SU-DHL-6 (cell line): ENCODE measurements at regions not wholly inside any gene's neighbourhood (a gene's known extent, or its start where the extent isn't known, plus 50 kb on each side); places are given as distances from the start of the nearest gene placed in this dataset.

Source experiments
- H2AFZ ChIP-seq: fragments of 200-600 bp; sonication (generic); 2 replicates; pipeline ENCODE4 v1.6.1; 2014; ENCODE audit warnings: low read depth, mild to moderate bottlenecking, moderate library complexity, mixed read lengths, antibody characterized with exemption, low read length; ENCODE audit not compliant: severe bottlenecking
- H3F3A ChIP-seq: fragments of 200-600 bp; shearing (Covaris generic); 2 replicates; pipeline ENCODE4 v1.6.0; 2016; ENCODE audit warnings: antibody characterized with exemption, mild to moderate bottlenecking; ENCODE audit not compliant: insufficient read depth
- H3K27ac ChIP-seq: fragments of 200-600 bp; sonication (generic); 2 replicates; pipeline ENCODE4 v1.5.1; 2016; ENCODE audit warnings: low read depth, mild to moderate bottlenecking, low read length, moderate library complexity, mixed read lengths
- H3K27me3 ChIP-seq: fragments of 200-600 bp; sonication (generic), shearing (Covaris generic); 2 replicates; pipeline ENCODE4 v1.6.0; 2014; ENCODE audit warnings: mild to moderate bottlenecking, low read length
- H3K36me3 ChIP-seq: fragments of 200-600 bp; sonication (generic); 2 replicates; pipeline ENCODE4 v1.6.1; 2014; ENCODE audit warnings: mild to moderate bottlenecking, low read length, mixed read lengths
- H3K4me2 ChIP-seq: fragments of 300-600, 200-600 bp; shearing (Covaris generic), sonication (generic); 2 replicates; pipeline ENCODE4 v1.6.0; 2014; ENCODE audit warnings: low read length, low read depth, mild to moderate bottlenecking; ENCODE audit not compliant: poor library complexity, severe bottlenecking
- H3K4me3 ChIP-seq: fragments of 200-600 bp; sonication (generic); 2 replicates; pipeline ENCODE4 v1.5.1; 2014; ENCODE audit warnings: antibody characterized with exemption, low read length, mild to moderate bottlenecking, mixed read lengths; ENCODE audit not compliant: insufficient read depth, poor library complexity, severe bottlenecking
- H3K79me2 ChIP-seq: fragments of 200-600 bp; sonication (generic); 2 replicates; pipeline ENCODE4 v1.6.1; 2014; ENCODE audit warnings: mild to moderate bottlenecking, low read length, moderate library complexity; ENCODE audit not compliant: insufficient read depth
- H3K9ac ChIP-seq: fragments of 200-600 bp; sonication (generic); 2 replicates; pipeline ENCODE4 v1.7.0; 2014; ENCODE audit warnings: mild to moderate bottlenecking, low read length
- H3K9me2 ChIP-seq: fragments of 200-600 bp; sonication (generic); replicated peaks from 2 replicates; pipeline ENCODE4 v1.6.1; 2014; ENCODE audit warnings: low read length; ENCODE audit not compliant: insufficient read depth
- H3K9me3 ChIP-seq: fragments of 200-600 bp; sonication (generic); 2 replicates; pipeline ENCODE4 v1.6.1; 2014; ENCODE audit warnings: low read length, mixed read lengths; ENCODE audit not compliant: insufficient read depth
- H4K20me1 ChIP-seq: fragments of 200-600 bp; sonication (generic); 2 replicates; pipeline ENCODE4 v1.6.1; 2014; ENCODE audit warnings: low read depth, mild to moderate bottlenecking, antibody characterized with exemption, low read length, moderate library complexity, mixed read lengths
- EZH2phosphoT487 ChIP-seq: fragments of 200-600 bp; sonication (generic), shearing (Covaris generic); conservative IDR thresholded peaks from 2 replicates; pipeline ENCODE4 v1.6.1; 2018; ENCODE audit warnings: mild to moderate bottlenecking, antibody characterized with exemption, low read length, moderate library complexity, mixed read lengths
- TF ChIP-seq, protein P1 (sequence below): fragments of 200-600 bp; sonication (generic); IDR thresholded peaks from one replicate; pipeline ENCODE4 v1.5.1; 2017; ENCODE audit warnings: antibody characterized with exemption, mild to moderate bottlenecking, low read length, moderate library complexity; ENCODE audit not compliant: insufficient read depth, poor library complexity, severe bottlenecking

DNA sequence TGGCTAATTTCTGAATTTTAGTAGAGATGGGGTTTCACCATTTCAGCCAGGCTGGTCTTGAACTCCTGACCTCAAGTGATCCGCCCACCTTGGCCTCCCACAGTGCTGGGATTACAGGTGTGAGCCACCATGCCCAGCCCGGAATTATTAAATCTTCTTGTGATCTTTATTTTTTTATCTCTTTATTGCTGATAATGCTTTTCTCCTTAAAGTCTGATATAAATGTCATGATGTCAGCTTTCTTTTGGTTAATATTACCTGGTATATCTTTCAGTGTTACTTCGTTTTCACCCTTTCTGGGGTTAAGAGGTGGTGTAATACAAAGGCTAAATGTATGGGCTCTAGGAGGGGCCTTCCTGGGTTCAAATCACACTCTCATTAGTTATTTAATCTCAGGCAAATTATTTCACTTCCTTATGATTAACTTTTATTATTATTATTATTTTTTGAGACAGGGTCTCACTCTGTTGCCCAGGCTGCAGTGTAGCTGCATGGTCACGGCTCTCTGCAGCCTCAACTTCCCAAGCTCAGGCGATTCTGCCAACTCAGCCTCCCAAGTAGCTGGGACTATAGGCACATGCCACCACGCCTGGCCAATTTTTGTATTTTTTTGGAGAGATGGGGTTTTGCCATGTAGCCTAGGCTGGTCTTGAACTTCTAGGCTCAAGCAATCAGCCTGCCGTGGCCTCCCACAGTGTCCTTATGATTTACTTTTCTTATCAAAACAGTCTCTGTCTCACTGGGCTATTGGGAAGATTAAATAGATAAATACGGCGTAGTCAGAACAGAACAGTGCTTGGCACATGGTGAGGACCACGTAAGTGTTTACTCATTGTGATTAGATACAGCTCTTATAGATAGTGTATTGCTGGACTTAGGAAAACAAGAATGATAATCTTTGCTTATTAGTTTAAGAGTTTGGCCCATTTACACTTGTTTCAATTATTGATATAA is 216.5 kb downstream of the URB2 start:
- H3K79me2 ChIP-seq: no peaks in the 10 kb centered on the region
- H3K9me2 ChIP-seq: no peaks in the 10 kb centered on the region
- no peaks in the 10 kb centered on the region for H3F3A ChIP-seq
- no peaks in the 10 kb centered on the region for H3K27me3 ChIP-seq
- TF ChIP-seq EZH2phosphoT487: no peak
- TF ChIP-seq, protein P1, sequence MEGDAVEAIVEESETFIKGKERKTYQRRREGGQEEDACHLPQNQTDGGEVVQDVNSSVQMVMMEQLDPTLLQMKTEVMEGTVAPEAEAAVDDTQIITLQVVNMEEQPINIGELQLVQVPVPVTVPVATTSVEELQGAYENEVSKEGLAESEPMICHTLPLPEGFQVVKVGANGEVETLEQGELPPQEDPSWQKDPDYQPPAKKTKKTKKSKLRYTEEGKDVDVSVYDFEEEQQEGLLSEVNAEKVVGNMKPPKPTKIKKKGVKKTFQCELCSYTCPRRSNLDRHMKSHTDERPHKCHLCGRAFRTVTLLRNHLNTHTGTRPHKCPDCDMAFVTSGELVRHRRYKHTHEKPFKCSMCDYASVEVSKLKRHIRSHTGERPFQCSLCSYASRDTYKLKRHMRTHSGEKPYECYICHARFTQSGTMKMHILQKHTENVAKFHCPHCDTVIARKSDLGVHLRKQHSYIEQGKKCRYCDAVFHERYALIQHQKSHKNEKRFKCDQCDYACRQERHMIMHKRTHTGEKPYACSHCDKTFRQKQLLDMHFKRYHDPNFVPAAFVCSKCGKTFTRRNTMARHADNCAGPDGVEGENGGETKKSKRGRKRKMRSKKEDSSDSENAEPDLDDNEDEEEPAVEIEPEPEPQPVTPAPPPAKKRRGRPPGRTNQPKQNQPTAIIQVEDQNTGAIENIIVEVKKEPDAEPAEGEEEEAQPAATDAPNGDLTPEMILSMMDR: no peak
- H3K36me3 ChIP-seq: no peaks in the 10 kb centered on the region
- H4K20me1 ChIP-seq: no peaks in the 10 kb centered on the region
- H2AFZ ChIP-seq: no peak overlapping the region
- no peaks in the 10 kb centered on the region for H3K9me3 ChIP-seq
- H3K9ac ChIP-seq: no peak overlapping the region
- no peak overlapping the region for H3K4me2 ChIP-seq
- H3K27ac ChIP-seq: no peak overlapping the region
- H3K4me3 ChIP-seq: no peak overlapping the region

DNA sequence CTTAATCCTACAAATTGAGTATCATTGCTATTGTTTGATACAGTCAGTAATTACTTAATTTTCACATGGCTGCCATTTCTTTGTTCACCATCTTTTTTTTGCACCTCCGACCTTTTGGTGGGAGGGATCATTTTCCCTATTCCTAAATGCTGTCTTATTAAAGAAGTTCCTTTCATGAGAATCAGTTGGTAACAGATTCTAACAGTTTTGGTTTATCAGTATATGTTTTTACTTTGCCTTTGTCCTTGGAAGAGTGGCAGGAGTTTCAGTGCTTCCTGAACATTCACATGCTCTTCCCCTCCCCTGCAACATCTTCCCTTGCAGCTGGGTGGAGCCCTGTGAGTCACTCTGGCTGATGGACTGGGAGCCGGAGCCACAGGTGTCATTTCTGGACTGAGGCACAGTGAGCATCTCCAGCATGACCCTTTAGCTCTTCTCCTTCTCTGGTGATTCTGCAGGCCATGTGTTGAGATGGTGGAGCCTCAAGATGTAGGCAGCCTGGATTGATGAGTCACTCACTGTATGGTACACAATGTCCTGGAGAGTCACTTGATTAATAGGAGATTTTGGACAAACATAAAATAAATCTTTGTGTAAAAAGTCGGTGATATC is 217.7 kb downstream of the URB2 start:
- H3K9ac ChIP-seq: no peak overlapping the region
- H3K9me3 ChIP-seq: no peaks in the 10 kb centered on the region
- H3K36me3 ChIP-seq: no peaks in the 10 kb centered on the region
- H3K79me2 ChIP-seq: no peaks in the 10 kb centered on the region
- H3K9me2 ChIP-seq: no peaks in the 10 kb centered on the region
- no peaks in the 10 kb centered on the region for H3F3A ChIP-seq
- no peak overlapping the region for H3K27ac ChIP-seq
- no peaks in the 10 kb centered on the region for H3K27me3 ChIP-seq
- H4K20me1 ChIP-seq: no peaks in the 10 kb centered on the region
- TF ChIP-seq, protein P1: no peak
- TF ChIP-seq EZH2phosphoT487: no peak
- H2AFZ ChIP-seq: no peak overlapping the region
- no peak overlapping the region for H3K4me2 ChIP-seq
- no peak overlapping the region for H3K4me3 ChIP-seq

DNA sequence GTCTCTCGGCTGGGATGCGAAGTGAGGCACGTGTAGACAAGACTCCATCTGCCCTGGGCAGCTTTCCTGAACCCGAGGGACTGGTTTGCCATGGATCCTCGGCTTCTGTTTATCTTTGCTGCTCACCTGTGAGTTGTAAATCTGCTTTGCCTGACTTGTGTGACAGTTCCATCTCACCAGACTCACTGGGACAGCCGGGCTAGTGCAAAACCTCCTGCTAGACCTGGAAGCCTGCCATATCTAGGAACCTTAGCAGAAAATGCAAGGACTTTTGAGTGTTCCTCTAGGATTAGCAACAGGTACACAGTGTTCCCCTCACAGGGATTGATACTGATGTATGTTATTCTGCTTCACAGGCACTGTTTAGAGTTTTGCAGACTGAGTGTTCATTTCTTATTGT is 218.6 kb downstream of the URB2 start:
- Histone ChIP-seq H3K4me3 (no peak overlapping the region), H4K20me1 (no peaks in the 10 kb centered on the region), H3F3A (no peaks in the 10 kb centered on the region), H3K9ac (no peak overlapping the region), H3K27me3 (no peaks in the 10 kb centered on the region), H3K9me2 (no peaks in the 10 kb centered on the region), H3K4me2 (no peak overlapping the region), H2AFZ (no peak overlapping the region), H3K9me3 (no peaks in the 10 kb centered on the region), H3K79me2 (no peaks in the 10 kb centered on the region), H3K27ac (no peak overlapping the region), H3K36me3 (no peaks in the 10 kb centered on the region)
- no peak for TF ChIP-seq EZH2phosphoT487
- TF ChIP-seq, protein P1: no peak
